Left cardiac atrium (tissue), 4 donors: ENCODE measurements at regions not wholly inside any gene's neighbourhood (a gene's known extent, or its start where the extent isn't known, plus 50 kb on each side); places are given as distances from the start of the nearest gene placed in this dataset.

Source experiments
- ATAC-seq, 2 donors: fragments of 200-7000 bp; cut with Tn5 transposase; one replicate each; pipeline ENCODE4 v1.9.1; 2020; ENCODE audit warnings: mild to moderate bottlenecking in 2 of 2, moderate library complexity in 2 of 2
- DNase-seq: peaks from one replicate; pipeline ENCODE4 v3.0.0-alpha.2; 2020
- intact Hi-C, 2 donors: fragments of 100-400 bp; cut with DNase I; formaldehyde crosslinking; loops; one replicate each; pipeline versions ENCODE4 v1.14.1 to v1.15.1; 2022 to 2023
- donor health status: DM: no; HTN: yes; CAD: no.
- donor health status: DM: no; HTN: yes; CAD: no; lungs with severe emphysema.
- donor health status: DM: yes; HTN: yes; CAD: no.
- donor health status: Dilated cardiomyopathy.

- intact Hi-C loops, result no loop called here
- ATAC-seq (peak in 1 of 2 donors; percentile 70), DNase-seq (no peak)
Measured at GRCh38 chr18:23077493-23078256, 57.6 kb upstream of the CABLES1 start.

GRCh38 chr18:23085066-23085465 is 50.2 kb upstream of the CABLES1 start:
- no peak for ATAC-seq
- intact Hi-C loops, result no loop called here
- no peak for DNase-seq
